IMR-90 (cell line): ENCODE measurements at regions not wholly inside any gene's neighbourhood (a gene's known extent, or its start where the extent isn't known, plus 50 kb on each side); places are given as distances from the start of the nearest gene placed in this dataset.

ENCODE experiments used
- ATAC-seq: fragments of 200-7000 bp; cut with Tn5 transposase; 2 replicates; pipeline ENCODE4 v1.9.1; 2020; ENCODE audit warnings: low read depth, mild to moderate bottlenecking, moderate library complexity
- BruUV-seq: library from RNA; stranded (reverse); fragments of 400-500 nt; replicated peaks from 2 replicates; lab custom pipeline; 2021; lab: Mats Ljungman, UMichigan
- CTCF ChIA-PET: fragments of 300-600 bp; formaldehyde crosslinking; extraction: SDS; loops from one replicate; lab custom pipeline; 2021; ENCODE audit warnings: antibody characterized with exemption; lab: Yijun Ruan, JAX
- POLR2A ChIA-PET: fragments of 300-600 bp; sonication (Branson Sonifier 250); formaldehyde crosslinking; loops from one replicate; lab custom pipeline; 2022; ENCODE audit warnings: antibody characterized with exemption; ENCODE audit not compliant: unreplicated experiment; lab: Charles Lee
- DNase-seq: peaks from one replicate; pipeline ENCODE4 v3.0.0; 2013
- H2AFZ ChIP-seq: replicated peaks from 2 replicates; pipeline ENCODE3; 2013; ENCODE audit warnings: low read length, mild to moderate bottlenecking; ENCODE audit not compliant: poor library complexity
- H2AK5ac ChIP-seq: 2 replicates; pipeline ENCODE4 v1.6.1; 2013; ENCODE audit warnings: low read depth, low read length, inconsistent platforms
- H2AK9ac ChIP-seq: replicated peaks from 2 replicates; pipeline ENCODE3; 2013; ENCODE audit warnings: mild to moderate bottlenecking, low read depth, low read length, moderate library complexity; ENCODE audit not compliant: poor library complexity
- H2BK120ac ChIP-seq: 2 replicates; pipeline ENCODE4 v1.6.1; 2013; ENCODE audit warnings: low read depth, low read length, inconsistent platforms
- H2BK15ac ChIP-seq: 3 replicates; pipeline ENCODE4 v1.6.1; 2013; ENCODE audit warnings: low read depth, low read length, inconsistent platforms
- H2BK20ac ChIP-seq: 2 replicates; pipeline ENCODE4 v1.6.1; 2013; ENCODE audit warnings: low read depth, mild to moderate bottlenecking, inconsistent platforms, low read length, moderate library complexity
- H2BK5ac ChIP-seq: 2 replicates; pipeline ENCODE4 v1.6.1; 2013; ENCODE audit warnings: mild to moderate bottlenecking, low read depth, low read length, inconsistent platforms; ENCODE audit not compliant: poor library complexity, severe bottlenecking
- H3K14ac ChIP-seq: replicated peaks from 2 replicates; pipeline ENCODE4 v1.6.1; 2013; ENCODE audit warnings: low read depth, low read length, inconsistent platforms
- H3K18ac ChIP-seq: 2 replicates; pipeline ENCODE4 v1.6.1; 2013; ENCODE audit warnings: low read depth, low read length, control low read depth
- H3K23ac ChIP-seq: 2 replicates; pipeline ENCODE4 v1.6.1; 2013; ENCODE audit warnings: low read depth, low read length, inconsistent platforms
- H3K27ac ChIP-seq: 2 replicates; pipeline ENCODE4 v1.5.1; 2013; ENCODE audit warnings: mild to moderate bottlenecking, control low read depth, low read length; ENCODE audit not compliant: insufficient read depth
- H3K27me3 ChIP-seq: 2 replicates; pipeline ENCODE4 v1.6.1; 2013; ENCODE audit warnings: low read length; ENCODE audit not compliant: control insufficient read depth, insufficient read depth
- H3K36me3 ChIP-seq: 2 replicates; pipeline ENCODE4 v1.6.1; 2013; ENCODE audit warnings: low read length, mixed read lengths; ENCODE audit not compliant: control insufficient read depth, insufficient read depth
- H3K4ac ChIP-seq: 2 replicates; pipeline ENCODE4 v1.6.1; 2013; ENCODE audit warnings: low read depth, low read length, inconsistent platforms
- H3K4me1 ChIP-seq: 2 replicates; pipeline ENCODE4 v1.6.1; 2013; ENCODE audit warnings: low read length, mixed read lengths; ENCODE audit not compliant: control insufficient read depth, insufficient read depth
- H3K4me2 ChIP-seq: 2 replicates; pipeline ENCODE4 v1.6.1; 2013; ENCODE audit warnings: low read depth, mild to moderate bottlenecking, control low read depth, low read length, moderate library complexity
- H3K4me3 ChIP-seq: 2 replicates; pipeline ENCODE4 v1.5.1; 2013; ENCODE audit warnings: low read depth, mild to moderate bottlenecking, control low read depth, low read length, moderate library complexity; ENCODE audit not compliant: insufficient read depth
- H3K56ac ChIP-seq: 2 replicates; pipeline ENCODE4 v1.6.1; 2013; ENCODE audit warnings: low read length, inconsistent platforms; ENCODE audit not compliant: insufficient read depth; ENCODE audit errors: extremely low read depth
- H3K79me1 ChIP-seq, 2 experiments: 2 replicates each; pipeline ENCODE4 v1.6.1; 2013; ENCODE audit warnings: low read length in 2 of 2, inconsistent platforms in 1 of 2, low read depth in 1 of 2
- H3K9ac ChIP-seq: 2 replicates; pipeline ENCODE4 v1.6.1; 2013; ENCODE audit warnings: low read depth, low read length, control low read depth
- H3K9me1 ChIP-seq: 2 replicates; pipeline ENCODE4 v1.6.1; 2013; ENCODE audit warnings: low read length, inconsistent platforms; ENCODE audit not compliant: insufficient read depth
- H3K9me3 ChIP-seq: 2 replicates; pipeline ENCODE4 v1.6.1; 2013; ENCODE audit warnings: low read length; ENCODE audit not compliant: control insufficient read depth, insufficient read depth
- H4K20me1 ChIP-seq: 2 replicates; pipeline ENCODE4 v1.6.1; 2013; ENCODE audit warnings: low read length, inconsistent platforms; ENCODE audit not compliant: insufficient read depth
- H4K5ac ChIP-seq: 2 replicates; pipeline ENCODE4 v1.6.1; 2013; ENCODE audit warnings: mild to moderate bottlenecking, low read depth, low read length, control low read depth
- H4K8ac ChIP-seq, 2 experiments: 2 replicates each; pipeline ENCODE4 v1.6.1; 2013; ENCODE audit warnings: low read depth in 2 of 2, low read length in 2 of 2, control low read depth in 1 of 2, inconsistent platforms in 1 of 2
- H4K91ac ChIP-seq: 2 replicates; pipeline ENCODE4 v1.6.1; 2013; ENCODE audit warnings: low read depth, low read length, inconsistent platforms; ENCODE audit not compliant: insufficient read depth
- CEBPB ChIP-seq: IDR thresholded peaks from 2 replicates; pipeline ENCODE4 v1.6.1; 2012; ENCODE audit warnings: low read depth, low read length, improper control_type of control experiment
- CHD1 ChIP-seq: IDR thresholded peaks from 2 replicates; pipeline ENCODE4 v1.6.1; 2012; ENCODE audit warnings: low read depth, low read length, improper control_type of control experiment
- ELK1 ChIP-seq: fragments of 150-350 bp; IDR thresholded peaks from 2 replicates; pipeline ENCODE4 v1.6.1; 2016; ENCODE audit warnings: low read depth, mild to moderate bottlenecking, low read length, moderate library complexity, borderline replicate concordance
- MAZ ChIP-seq: IDR thresholded peaks from 2 replicates; pipeline ENCODE4 v1.6.1; 2012; ENCODE audit warnings: low read depth, mild to moderate bottlenecking, low read length, improper control_type of control experiment, moderate library complexity, borderline replicate concordance
- MXI1 ChIP-seq: IDR thresholded peaks from 2 replicates; pipeline ENCODE4 v1.6.1; 2012; ENCODE audit warnings: low read depth, mild to moderate bottlenecking, low read length, moderate library complexity, borderline replicate concordance
- NFE2L2 ChIP-seq: fragments of 150-350 bp; IDR thresholded peaks from 2 replicates; pipeline ENCODE4 v1.6.1; 2016; ENCODE audit warnings: low read depth, mild to moderate bottlenecking, low read length
- RAD21 ChIP-seq: IDR thresholded peaks from 2 replicates; pipeline ENCODE4 v1.6.1; 2012; ENCODE audit warnings: low read length, improper control_type of control experiment
- RFX5 ChIP-seq: IDR thresholded peaks from 2 replicates; pipeline ENCODE4 v1.8.0; 2012; ENCODE audit warnings: low read depth, mild to moderate bottlenecking, low read length, moderate library complexity
- SMC3 ChIP-seq: fragments of 150-350 bp; IDR thresholded peaks from 2 replicates; pipeline ENCODE4 v1.6.1; 2016; ENCODE audit warnings: low read depth, mild to moderate bottlenecking, antibody characterized with exemption, low read length, moderate library complexity
- WGBS, 2 experiments: methylation state at CpG; one replicate each; pipeline versions ENCODE4 v1.1.5 to v1.1.7; 2013; ENCODE audit warnings: missing lambda C conversion rate in 2 of 2; ENCODE audit not compliant: insufficient read length in 1 of 2; ENCODE audit errors: extremely low coverage in 2 of 2; 5-methylcytosine and 5-hydroxymethylcytosine counted together
- dilution Hi-C: fragments of 300-500 bp; cut with HindIII; formaldehyde crosslinking; loops from one replicate; pipeline ENCODE4 v1.14.3; 2018; ENCODE audit warnings: low sequenced_read_pairs; ENCODE audit not compliant: unreplicated experiment
- in situ Hi-C: fragments of 300-500 bp; cut with MboI; formaldehyde crosslinking; loops from 3 replicates; pipeline ENCODE4 v1.14.3; 2019; ENCODE audit warnings: low sequenced_read_pairs, inconsistent platforms, mixed read lengths
- intact Hi-C: fragments of 100-400 bp; cut with micrococcal nuclease; formaldehyde crosslinking; loops from 2 replicates; pipeline ENCODE4 v1.10.0; 2022

GRCh38 chr12:33703221-33703620 is 263.6 kb upstream of the SYT10 start:
- no peak overlapping the region for H3K4me3 ChIP-seq
- CTCF ChIA-PET: no interaction called here
- H2AFZ ChIP-seq: no peak overlapping the region
- no peak overlapping the region for H4K5ac ChIP-seq
- no peaks in the 10 kb centered on the region for H3K4me1 ChIP-seq
- DNase-seq (no peak), ATAC-seq (no peak)
- H4K91ac ChIP-seq: no peak overlapping the region
- H3K9me1 ChIP-seq: no peaks in the 10 kb centered on the region
- no peak overlapping the region for H3K27ac ChIP-seq
- WGBS, 2 experiments: no CpG with 5 or more reads among the region's 1 CpG
- H3K4me2 ChIP-seq: no peak overlapping the region
- H2AK9ac ChIP-seq: no peak overlapping the region
- H3K23ac ChIP-seq: no peak overlapping the region
- H3K9ac ChIP-seq: no peak overlapping the region
- no peak overlapping the region for H2AK5ac ChIP-seq
- no peaks in the 10 kb centered on the region for H3K79me1 ChIP-seq
- in situ Hi-C loops (loop anchor here (25.0 kb wide), 1 partner anchor 184 kb away; no protein-coding TSS in a partner anchor), intact Hi-C loops (no loop called here), dilution Hi-C loops (no loop called here)
- no peak overlapping the region for H3K18ac ChIP-seq
- no peak overlapping the region for H2BK5ac ChIP-seq
- peaks cover 4% of the 10 kb centered on the region for H3K9me3 ChIP-seq
- H2BK120ac ChIP-seq: no peak overlapping the region
- H3K4ac ChIP-seq: no peak overlapping the region
- no peak overlapping the region for H3K14ac ChIP-seq
- POLR2A ChIA-PET: no interaction called here
- no peak for TF ChIP-seq MXI1
- TF ChIP-seq RAD21: no peak
- TF ChIP-seq NFE2L2: no peak
- no peak for TF ChIP-seq ELK1
- TF ChIP-seq SMC3: no peak
- TF ChIP-seq MAZ: no peak
- no peak for TF ChIP-seq CEBPB
- TF ChIP-seq CHD1: no peak
- no peak for TF ChIP-seq RFX5
- no peaks in the 10 kb centered on the region for H3K27me3 ChIP-seq
- H2BK20ac ChIP-seq: no peak overlapping the region
- H2BK15ac ChIP-seq: no peak overlapping the region
- no peak overlapping the region for H3K56ac ChIP-seq
- no TSS peak for BruUV-seq
- H4K20me1 ChIP-seq: no peaks in the 10 kb centered on the region
- no peak overlapping the region for H4K8ac ChIP-seq
- H3K36me3 ChIP-seq: no peaks in the 10 kb centered on the region
